ENCODE measurements at regions not wholly inside any gene's neighbourhood (a gene's known extent, or its start where the extent isn't known, plus 50 kb on each side); places are given as distances from the start of the nearest gene placed in this dataset.
"Not testable (repeated sequence)": the region's sequence is repeated elsewhere in the genome, so short reads cannot be mapped to it uniquely, and the experiment has no call there.

GRCh38 chr5:120088836-120089235 is 375.3 kb upstream of the PRR16 start:
- DNase-seq (ENCODE audit: low read depth), result no peak

- no peak for DNase-seq (ENCODE audit: low read depth)
These were observed 372.6 kb upstream of the PRR16 start for GRCh38 chr5:120091376-120091948.

- DNase-seq (ENCODE audit: low read depth), result no peak
These were observed 371.5 kb upstream of the PRR16 start for GRCh38 chr5:120092649-120093048.

- no peak for DNase-seq (ENCODE audit: low read depth)
These were observed 370.9 kb upstream of the PRR16 start for GRCh38 chr5:120093178-120093577.

DNA sequence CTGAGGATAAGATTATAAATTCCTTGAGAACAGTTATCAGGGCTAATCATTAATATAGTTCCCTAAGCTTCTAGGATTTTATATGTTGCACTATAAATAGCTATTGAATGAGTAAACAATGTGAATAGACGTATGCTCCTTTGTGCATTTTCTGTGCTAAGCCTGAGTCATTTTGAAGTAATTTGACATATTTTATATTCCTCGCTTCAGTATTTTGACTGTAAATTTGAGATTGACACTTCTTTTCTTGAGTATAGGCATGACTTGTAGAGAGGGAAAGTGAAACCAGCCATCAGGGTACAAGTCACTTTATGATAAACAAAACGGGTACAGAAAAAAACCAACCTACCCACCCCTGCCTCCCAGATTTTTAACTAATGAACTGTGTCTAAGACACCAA is 367.7 kb upstream of the PRR16 start:
- DNase-seq (ENCODE audit: low read depth), result no peak

DNA sequence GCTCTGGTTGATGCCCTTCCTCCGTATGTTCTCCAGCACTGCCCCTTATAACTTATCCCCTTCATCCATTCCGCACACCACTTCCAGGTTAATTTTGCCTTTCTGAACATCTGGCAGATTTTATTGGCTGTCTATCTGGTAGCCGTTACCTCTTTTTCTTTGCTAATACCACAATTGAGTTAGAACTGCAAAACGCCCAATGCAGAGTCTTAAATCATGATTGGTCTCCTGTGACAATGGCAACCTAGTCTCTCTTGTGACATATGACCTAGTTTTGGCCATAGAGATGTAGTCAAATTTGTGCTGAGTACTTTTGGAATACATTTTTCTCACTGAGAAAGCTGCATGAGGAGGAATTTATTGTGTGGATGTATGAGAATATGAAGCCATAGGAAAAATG is 365.7 kb upstream of the PRR16 start:
- no peak for DNase-seq (ENCODE audit: low read depth)

- no peak for DNase-seq (ENCODE audit: low read depth)
These were observed 365.1 kb upstream of the PRR16 start for GRCh38 chr5:120098902-120099535.

- DNase-seq (ENCODE audit: low read depth), result no peak
These were observed 362.3 kb upstream of the PRR16 start for GRCh38 chr5:120101771-120102170.

DNA sequence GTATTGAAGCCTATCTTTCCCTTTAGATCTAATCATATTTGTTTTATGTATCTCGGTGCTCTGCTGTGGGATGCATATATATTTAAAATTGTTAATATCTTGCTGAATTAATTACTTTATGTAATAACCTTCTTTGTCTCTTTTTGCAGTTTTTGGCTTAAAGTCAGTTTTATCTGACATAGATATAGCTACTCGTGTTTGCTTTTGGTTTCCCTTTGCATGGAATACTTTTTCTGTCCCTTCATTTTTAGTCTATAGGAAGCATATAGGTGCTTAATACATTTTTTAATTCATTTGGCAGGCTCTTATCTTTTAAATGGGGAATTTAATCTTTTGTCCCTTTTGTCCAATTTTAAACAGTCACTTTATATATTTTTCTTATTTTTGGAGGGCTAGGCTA is 360.6 kb upstream of the PRR16 start:
- DNase-seq (ENCODE audit: low read depth), result no peak

- DNase-seq (ENCODE audit: low read depth), result no peak
These were observed 357.1 kb upstream of the PRR16 start for GRCh38 chr5:120106912-120107525.

DNA sequence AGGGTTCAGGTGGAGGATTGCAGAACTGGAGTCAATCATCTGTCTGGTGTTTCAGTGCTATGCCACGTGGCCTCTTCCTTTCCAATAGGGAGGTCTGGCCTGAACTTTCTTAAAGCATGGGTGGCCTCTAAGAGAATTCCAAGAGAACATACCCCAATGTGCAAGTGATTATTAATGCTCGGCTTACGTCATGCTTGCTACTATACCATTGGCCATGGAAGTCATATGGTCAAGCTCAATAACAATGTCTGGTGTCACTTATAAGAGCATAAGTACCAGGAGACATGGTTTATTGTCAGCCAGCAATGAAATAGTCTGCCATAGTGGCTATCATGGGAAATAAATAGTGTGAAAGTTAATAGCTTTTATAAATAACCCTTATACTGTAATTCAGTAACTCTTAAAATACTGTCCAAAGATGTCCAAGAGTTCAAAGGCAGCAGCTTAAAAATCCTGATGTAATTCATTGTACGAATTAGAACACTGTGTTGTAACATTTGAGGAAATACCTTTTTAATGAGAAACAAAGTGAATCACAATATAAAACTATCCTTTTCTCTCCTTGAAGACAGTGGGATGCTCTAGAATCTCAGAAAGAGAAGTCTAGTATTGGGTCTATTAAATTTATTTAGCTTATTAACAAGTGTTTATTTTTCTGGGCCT is 355.4 kb upstream of the PRR16 start:
- peak; percentile 30 for DNase-seq (ENCODE audit: low read depth)

DNA sequence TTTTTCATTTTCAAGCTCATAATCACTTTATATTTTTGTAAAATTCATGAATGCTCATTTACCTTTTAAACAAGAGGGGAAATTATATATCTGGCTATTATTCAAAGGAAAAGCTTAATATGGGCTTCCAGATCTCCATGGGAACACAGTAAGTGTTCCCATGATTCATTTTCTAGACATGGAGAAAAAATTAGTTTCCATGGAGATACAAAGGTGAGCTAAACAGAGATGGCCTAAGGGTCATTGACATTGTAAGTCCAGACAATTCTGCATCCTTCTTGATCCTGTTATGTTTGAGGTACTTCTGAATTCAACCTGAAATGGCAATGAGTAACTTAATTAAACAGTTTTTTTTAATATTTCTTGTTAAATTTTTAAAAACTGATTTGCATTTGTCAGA is 341.4 kb upstream of the PRR16 start:
- no peak for DNase-seq (ENCODE audit: low read depth)

DNA sequence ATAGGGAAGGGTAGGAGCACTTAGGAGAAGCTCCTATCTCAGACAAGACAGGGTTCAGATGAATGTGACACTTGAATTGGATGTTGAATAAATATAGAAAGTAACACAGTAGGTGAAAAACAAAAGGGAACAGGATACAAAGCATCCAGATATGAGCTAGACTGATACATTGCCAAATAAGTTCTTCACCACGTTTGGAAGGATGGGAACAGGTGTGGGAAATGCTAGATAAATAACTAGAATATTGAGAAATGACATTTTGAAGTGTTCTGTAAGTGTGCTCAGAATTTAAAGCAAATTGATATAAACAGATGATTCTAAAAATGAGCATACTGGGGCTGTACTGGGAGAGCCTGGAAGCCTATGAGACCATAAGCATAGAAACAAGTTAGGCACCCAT is 340.1 kb upstream of the PRR16 start:
- no peak for DNase-seq (ENCODE audit: low read depth)

GRCh38 chr5:120124961-120125360 is 339.1 kb upstream of the PRR16 start:
- no peak for DNase-seq (ENCODE audit: low read depth)

GRCh38 chr5:120132347-120132746 is 331.8 kb upstream of the PRR16 start:
- DNase-seq (ENCODE audit: low read depth), result not testable (repeated sequence)

- no peak for DNase-seq (ENCODE audit: low read depth)
These were observed 329.2 kb upstream of the PRR16 start for GRCh38 chr5:120134944-120135343.

GRCh38 chr5:120137582-120137981 is 326.5 kb upstream of the PRR16 start:
- DNase-seq (ENCODE audit: low read depth), result no peak

- DNase-seq (ENCODE audit: low read depth), result peak; percentile 95
These were observed 325.1 kb upstream of the PRR16 start for GRCh38 chr5:120139039-120139438.

GRCh38 chr5:120140501-120140900 is 323.6 kb upstream of the PRR16 start:
- DNase-seq (ENCODE audit: low read depth), result no peak

- DNase-seq (ENCODE audit: low read depth), result no peak
These were observed 323.0 kb upstream of the PRR16 start for GRCh38 chr5:120141076-120141475.

DNA sequence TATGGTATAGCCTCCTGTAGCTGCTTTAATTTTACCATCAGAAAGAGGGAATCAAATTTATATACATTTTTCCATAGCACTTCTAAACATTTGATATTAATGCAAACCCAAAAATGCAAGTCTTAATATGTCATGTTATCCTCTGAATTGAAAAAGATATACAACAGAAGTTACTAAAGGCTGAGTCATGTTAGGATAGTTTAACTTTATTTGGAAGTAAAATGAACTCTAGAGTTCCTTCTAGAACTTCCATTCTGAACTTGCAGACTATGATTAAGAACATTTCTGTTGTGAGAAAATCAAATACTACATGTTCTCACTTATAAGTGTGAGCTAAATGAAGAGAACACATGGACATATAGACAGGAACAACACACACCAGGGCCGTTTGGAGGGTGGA is 317.3 kb upstream of the PRR16 start:
- DNase-seq (ENCODE audit: low read depth), result no peak

- not testable (repeated sequence) for DNase-seq (ENCODE audit: low read depth)
These were observed 316.2 kb upstream of the PRR16 start for GRCh38 chr5:120147911-120148310.

DNA sequence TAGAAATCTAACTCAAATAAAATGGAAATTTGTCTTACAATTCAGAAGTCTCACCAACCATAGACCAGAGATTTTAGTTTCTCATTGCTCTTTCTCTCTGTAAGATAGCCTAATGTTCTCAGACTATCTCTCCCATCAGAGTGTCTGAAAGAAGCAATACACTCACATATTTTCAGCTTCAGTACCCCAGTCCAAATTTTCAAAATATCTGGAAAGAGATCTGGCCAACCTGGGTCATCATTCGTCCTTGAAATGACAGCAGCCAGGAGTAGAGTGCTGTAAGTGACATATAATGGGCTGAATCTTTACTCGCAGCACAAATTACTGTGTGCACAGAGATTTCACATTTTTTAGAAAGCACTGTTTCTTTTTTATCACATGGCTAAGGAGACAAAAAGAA is 313.3 kb upstream of the PRR16 start:
- no peak for DNase-seq (ENCODE audit: low read depth)

All from GM04503 (cell line).